ENCODE measurements at regions not wholly inside any gene's neighbourhood (a gene's known extent, or its start where the extent isn't known, plus 50 kb on each side); places are given as distances from the start of the nearest gene placed in this dataset.

DNA sequence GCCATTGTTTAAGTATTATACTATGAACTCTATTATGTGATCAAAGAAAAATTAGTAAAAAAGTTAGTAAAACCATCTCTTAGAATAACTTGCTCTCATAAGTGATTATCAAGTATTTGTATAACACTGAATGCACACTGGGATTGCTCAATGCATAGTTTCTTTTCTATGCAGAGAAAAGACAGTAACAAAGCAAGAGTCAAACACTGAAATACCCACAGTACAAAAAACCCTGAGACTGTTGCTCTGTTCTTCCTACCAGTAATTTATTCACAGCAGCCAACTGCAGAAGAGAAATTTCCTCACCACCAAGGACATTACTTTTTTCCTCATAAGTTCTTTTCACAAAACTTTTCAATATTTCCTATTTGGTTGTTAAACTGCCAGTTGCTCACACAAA, 634.4 kb downstream of the DTWD2 start (continued):
- TF ChIP-seq, protein P1, sequence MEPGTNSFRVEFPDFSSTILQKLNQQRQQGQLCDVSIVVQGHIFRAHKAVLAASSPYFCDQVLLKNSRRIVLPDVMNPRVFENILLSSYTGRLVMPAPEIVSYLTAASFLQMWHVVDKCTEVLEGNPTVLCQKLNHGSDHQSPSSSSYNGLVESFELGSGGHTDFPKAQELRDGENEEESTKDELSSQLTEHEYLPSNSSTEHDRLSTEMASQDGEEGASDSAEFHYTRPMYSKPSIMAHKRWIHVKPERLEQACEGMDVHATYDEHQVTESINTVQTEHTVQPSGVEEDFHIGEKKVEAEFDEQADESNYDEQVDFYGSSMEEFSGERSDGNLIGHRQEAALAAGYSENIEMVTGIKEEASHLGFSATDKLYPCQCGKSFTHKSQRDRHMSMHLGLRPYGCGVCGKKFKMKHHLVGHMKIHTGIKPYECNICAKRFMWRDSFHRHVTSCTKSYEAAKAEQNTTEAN (CRISPR knock-in tag; IDR thresholded peaks at IDR 0.05) = no peak

DNA sequence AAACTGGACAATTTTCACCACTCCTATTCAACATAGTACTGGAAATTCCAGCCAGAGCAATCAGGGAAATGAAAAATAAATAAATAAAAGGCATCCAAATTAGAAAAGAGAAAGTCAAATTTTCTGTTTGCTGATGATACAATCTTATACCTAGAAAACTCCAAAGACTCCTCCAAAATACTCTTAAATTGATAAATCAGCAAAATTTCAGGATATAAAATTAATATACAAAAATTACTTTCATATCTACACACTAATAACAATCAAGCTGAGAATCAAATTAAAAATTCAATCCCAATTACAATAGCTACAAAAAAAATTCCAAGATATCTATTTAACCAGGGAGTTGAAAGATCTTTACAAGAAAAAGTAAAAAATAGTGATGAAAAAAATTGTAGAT, 651.9 kb downstream of the DTWD2 start:
- CTCF ChIA-PET = no interaction called here
- Mint-ChIP-seq H3K4me3 (no peak overlapping the region), H3K27me3 (ENCODE audit: low read depth) (no peaks in the 10 kb centered on the region), H3K9me3 (peaks cover 9% of the 10 kb centered on the region), H3K36me3 (no peaks in the 10 kb centered on the region), H3K4me1 (peaks cover 11% of the 10 kb centered on the region), H3K27ac (no peak overlapping the region)
- ATAC-seq (no peak), DNase-seq (ENCODE audit: low spot score) (no peak)
- TF ChIP-seq, protein P2, sequence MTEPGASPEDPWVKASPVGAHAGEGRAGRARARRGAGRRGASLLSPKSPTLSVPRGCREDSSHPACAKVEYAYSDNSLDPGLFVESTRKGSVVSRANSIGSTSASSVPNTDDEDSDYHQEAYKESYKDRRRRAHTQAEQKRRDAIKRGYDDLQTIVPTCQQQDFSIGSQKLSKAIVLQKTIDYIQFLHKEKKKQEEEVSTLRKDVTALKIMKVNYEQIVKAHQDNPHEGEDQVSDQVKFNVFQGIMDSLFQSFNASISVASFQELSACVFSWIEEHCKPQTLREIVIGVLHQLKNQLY (CRISPR knock-in tag; IDR thresholded peaks at IDR 0.05) = no peak
- TF ChIP-seq FOXP1 (CRISPR knock-in tag; IDR thresholded peaks at IDR 0.05; ENCODE audit: borderline replicate concordance) (no peak), HMGA2 (CRISPR knock-in tag; IDR thresholded peaks at IDR 0.05) (no peak)
- TF ChIP-seq, protein P3, sequence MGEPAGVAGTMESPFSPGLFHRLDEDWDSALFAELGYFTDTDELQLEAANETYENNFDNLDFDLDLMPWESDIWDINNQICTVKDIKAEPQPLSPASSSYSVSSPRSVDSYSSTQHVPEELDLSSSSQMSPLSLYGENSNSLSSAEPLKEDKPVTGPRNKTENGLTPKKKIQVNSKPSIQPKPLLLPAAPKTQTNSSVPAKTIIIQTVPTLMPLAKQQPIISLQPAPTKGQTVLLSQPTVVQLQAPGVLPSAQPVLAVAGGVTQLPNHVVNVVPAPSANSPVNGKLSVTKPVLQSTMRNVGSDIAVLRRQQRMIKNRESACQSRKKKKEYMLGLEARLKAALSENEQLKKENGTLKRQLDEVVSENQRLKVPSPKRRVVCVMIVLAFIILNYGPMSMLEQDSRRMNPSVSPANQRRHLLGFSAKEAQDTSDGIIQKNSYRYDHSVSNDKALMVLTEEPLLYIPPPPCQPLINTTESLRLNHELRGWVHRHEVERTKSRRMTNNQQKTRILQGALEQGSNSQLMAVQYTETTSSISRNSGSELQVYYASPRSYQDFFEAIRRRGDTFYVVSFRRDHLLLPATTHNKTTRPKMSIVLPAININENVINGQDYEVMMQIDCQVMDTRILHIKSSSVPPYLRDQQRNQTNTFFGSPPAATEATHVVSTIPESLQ (CRISPR knock-in tag; IDR thresholded peaks at IDR 0.05) = no peak
- TF ChIP-seq, protein P4, sequence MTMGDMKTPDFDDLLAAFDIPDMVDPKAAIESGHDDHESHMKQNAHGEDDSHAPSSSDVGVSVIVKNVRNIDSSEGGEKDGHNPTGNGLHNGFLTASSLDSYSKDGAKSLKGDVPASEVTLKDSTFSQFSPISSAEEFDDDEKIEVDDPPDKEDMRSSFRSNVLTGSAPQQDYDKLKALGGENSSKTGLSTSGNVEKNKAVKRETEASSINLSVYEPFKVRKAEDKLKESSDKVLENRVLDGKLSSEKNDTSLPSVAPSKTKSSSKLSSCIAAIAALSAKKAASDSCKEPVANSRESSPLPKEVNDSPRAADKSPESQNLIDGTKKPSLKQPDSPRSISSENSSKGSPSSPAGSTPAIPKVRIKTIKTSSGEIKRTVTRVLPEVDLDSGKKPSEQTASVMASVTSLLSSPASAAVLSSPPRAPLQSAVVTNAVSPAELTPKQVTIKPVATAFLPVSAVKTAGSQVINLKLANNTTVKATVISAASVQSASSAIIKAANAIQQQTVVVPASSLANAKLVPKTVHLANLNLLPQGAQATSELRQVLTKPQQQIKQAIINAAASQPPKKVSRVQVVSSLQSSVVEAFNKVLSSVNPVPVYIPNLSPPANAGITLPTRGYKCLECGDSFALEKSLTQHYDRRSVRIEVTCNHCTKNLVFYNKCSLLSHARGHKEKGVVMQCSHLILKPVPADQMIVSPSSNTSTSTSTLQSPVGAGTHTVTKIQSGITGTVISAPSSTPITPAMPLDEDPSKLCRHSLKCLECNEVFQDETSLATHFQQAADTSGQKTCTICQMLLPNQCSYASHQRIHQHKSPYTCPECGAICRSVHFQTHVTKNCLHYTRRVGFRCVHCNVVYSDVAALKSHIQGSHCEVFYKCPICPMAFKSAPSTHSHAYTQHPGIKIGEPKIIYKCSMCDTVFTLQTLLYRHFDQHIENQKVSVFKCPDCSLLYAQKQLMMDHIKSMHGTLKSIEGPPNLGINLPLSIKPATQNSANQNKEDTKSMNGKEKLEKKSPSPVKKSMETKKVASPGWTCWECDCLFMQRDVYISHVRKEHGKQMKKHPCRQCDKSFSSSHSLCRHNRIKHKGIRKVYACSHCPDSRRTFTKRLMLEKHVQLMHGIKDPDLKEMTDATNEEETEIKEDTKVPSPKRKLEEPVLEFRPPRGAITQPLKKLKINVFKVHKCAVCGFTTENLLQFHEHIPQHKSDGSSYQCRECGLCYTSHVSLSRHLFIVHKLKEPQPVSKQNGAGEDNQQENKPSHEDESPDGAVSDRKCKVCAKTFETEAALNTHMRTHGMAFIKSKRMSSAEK (CRISPR knock-in tag; IDR thresholded peaks at IDR 0.05; ENCODE audit: borderline replicate concordance) = no peak
- POLR2A ChIA-PET = no interaction called here

DNA sequence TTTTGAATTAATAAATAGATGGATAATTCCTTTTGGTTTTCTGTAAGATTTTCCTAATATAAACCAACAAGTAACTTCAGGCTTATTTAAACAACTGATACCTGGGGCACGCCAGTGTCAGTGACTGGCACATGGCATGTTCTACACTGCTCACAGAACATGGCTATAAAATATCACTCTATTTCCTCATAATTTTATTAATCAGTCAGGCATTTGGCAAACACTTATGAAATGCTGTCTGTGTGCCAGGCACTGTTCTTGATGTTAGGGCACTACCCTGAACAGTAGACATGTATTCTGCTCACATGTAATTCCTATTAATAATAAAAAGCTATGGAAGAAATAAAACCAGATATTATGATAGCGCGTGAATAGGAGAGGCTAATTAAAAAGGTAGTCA, 661.0 kb downstream of the DTWD2 start:
- CTCF ChIA-PET = no interaction called here
- no peak for ATAC-seq
- no peaks in the 10 kb centered on the region; the same call in 1 of the 2 replicates for H3K27me3 Mint-ChIP-seq (ENCODE audit: low read depth)
- POLR2A ChIA-PET = no interaction called here
- peaks cover 5% of the 10 kb centered on the region; the same call in 1 of the 2 replicates for H3K4me1 Mint-ChIP-seq
- TF ChIP-seq, protein P3 (CRISPR knock-in tag; IDR thresholded peaks at IDR 0.05) = no peak
- TF ChIP-seq RORB (CRISPR knock-in tag; IDR thresholded peaks at IDR 0.05) = no peak
- TF ChIP-seq ZNF423 (CRISPR knock-in tag; IDR thresholded peaks at IDR 0.05) = no peak
- TF ChIP-seq, protein P5, sequence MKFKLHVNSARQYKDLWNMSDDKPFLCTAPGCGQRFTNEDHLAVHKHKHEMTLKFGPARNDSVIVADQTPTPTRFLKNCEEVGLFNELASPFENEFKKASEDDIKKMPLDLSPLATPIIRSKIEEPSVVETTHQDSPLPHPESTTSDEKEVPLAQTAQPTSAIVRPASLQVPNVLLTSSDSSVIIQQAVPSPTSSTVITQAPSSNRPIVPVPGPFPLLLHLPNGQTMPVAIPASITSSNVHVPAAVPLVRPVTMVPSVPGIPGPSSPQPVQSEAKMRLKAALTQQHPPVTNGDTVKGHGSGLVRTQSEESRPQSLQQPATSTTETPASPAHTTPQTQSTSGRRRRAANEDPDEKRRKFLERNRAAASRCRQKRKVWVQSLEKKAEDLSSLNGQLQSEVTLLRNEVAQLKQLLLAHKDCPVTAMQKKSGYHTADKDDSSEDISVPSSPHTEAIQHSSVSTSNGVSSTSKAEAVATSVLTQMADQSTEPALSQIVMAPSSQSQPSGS (CRISPR knock-in tag; IDR thresholded peaks at IDR 0.05; ENCODE audit: borderline replicate concordance, low read depth) = no peak
- H3K27ac Mint-ChIP-seq = no peak overlapping the region
- H3K9me3 Mint-ChIP-seq = peaks cover 17% of the 10 kb centered on the region
- H3K4me3 Mint-ChIP-seq = no peak overlapping the region
- DNase-seq (ENCODE audit: low spot score) = no peak
- H3K36me3 Mint-ChIP-seq = peaks cover 12% of the 10 kb centered on the region
